ENCODE measurements at regions not wholly inside any gene's neighbourhood (a gene's known extent, or its start where the extent isn't known, plus 50 kb on each side); places are given as distances from the start of the nearest gene placed in this dataset.

GRCh38 chr6:81997090-81997926, 244.8 kb upstream of the TENT5A start:
- Histone ChIP-seq H2BK120ac (replicated peaks; ENCODE audit: low read depth, low read length) (no peak overlapping the region), H4K8ac (ENCODE audit: extremely low read depth, insufficient read depth, low read length) (no peak overlapping the region), H4K5ac (ENCODE audit: insufficient read length, low read depth, low read length) (no peak overlapping the region), H3K4me2 (ENCODE audit: insufficient read depth in 1 of 2, low read depth in 2 of 2, low read length in 2 of 2) (no peak overlapping the region), H3K9ac (replicated peaks in 1 of 4; ENCODE audit: extremely low read depth in 1 of 4, low read depth in 3 of 4, low read length in 3 of 4) (no peak overlapping the region), H3K27me3 (replicated peaks in 1 of 4; ENCODE audit: control insufficient read depth in 3 of 4, extremely low read depth in 1 of 4, insufficient read depth in 3 of 4, low read length in 3 of 4) (no peaks in the 10 kb centered on the region), H3K9me3 (ENCODE audit: insufficient read depth in 2 of 2, low read depth in 1 of 2, low read length in 1 of 2) (no peaks in the 10 kb centered on the region), H3K14ac (ENCODE audit: insufficient read length) (no peak overlapping the region), H2BK12ac (ENCODE audit: low read depth, low read length) (no peak overlapping the region), H2BK5ac (ENCODE audit: low read depth, low read length) (no peak overlapping the region), H3K23ac (ENCODE audit: insufficient read length) (no peak overlapping the region), H3K18ac (ENCODE audit: extremely low read depth, low read length) (no peak overlapping the region), H4K91ac (replicated peaks; ENCODE audit: insufficient read length, low read length) (no peak overlapping the region), H3K56ac (replicated peaks; ENCODE audit: insufficient read length, low read depth, low read length) (no peak overlapping the region), H2AFZ (ENCODE audit: low read length) (no peak overlapping the region), H2AK5ac (ENCODE audit: low read depth, low read length) (no peak overlapping the region), H4K20me1 (replicated peaks in 1 of 2; ENCODE audit: control insufficient read depth in 1 of 2, insufficient read depth in 2 of 2, low read length in 2 of 2) (no peaks in the 10 kb centered on the region), H3K4me1 (replicated peaks in 1 of 4; ENCODE audit: control insufficient read depth in 3 of 4, insufficient read depth in 4 of 4, low read length in 3 of 4) (peaks cover 0 to 3% (median 0%) of the 10 kb centered on the region in 4 experiments; a peak in 1 of 7 replicates), H3K4ac (replicated peaks; ENCODE audit: insufficient read length, low read depth, low read length) (no peak overlapping the region), H2BK20ac (ENCODE audit: low read length) (no peak overlapping the region), H3K27ac (ENCODE audit: low read depth, low read length) (no peak overlapping the region), H3K79me2 (ENCODE audit: control insufficient read depth in 1 of 2, insufficient read depth in 2 of 2, low read length in 2 of 2) (no peaks in the 10 kb centered on the region), H3K79me1 (ENCODE audit: low read depth, low read length) (no peaks in the 10 kb centered on the region), H3K36me3 (ENCODE audit: control insufficient read depth in 2 of 4, insufficient read depth in 4 of 4, low read length in 3 of 4) (no peaks in the 10 kb centered on the region), H3K23me2 (ENCODE audit: low read depth, low read length) (no peaks in the 10 kb centered on the region), H2BK15ac (ENCODE audit: low read length) (no peak overlapping the region), H3K4me3 (ENCODE audit: extremely low read depth in 1 of 4, insufficient read depth in 2 of 4, low read depth in 3 of 4, low read length in 4 of 4) (no peak overlapping the region)
- 92% methylated on average over 4 of the region's 4 CpGs; no CpG with 5 or more reads in 1 of the 2 experiments for WGBS, 2 experiments (ENCODE audit: extremely low coverage in 1 of 2, insufficient coverage in 1 of 2, insufficient read length in 1 of 2, insufficient replicate concordance in 2 of 2, low coverage in 1 of 2, low lambda C conversion rate in 2 of 2, missing lambda C conversion rate in 1 of 2)
- CTCF ChIA-PET (ENCODE audit: partially characterized antibody), result interaction anchor here (0.7 to 2.8 kb wide), 3 partner anchors 9 to 464 kb away, joined by 3 to 15 read pairs (median 3); no protein-coding TSS in a partner anchor
- POLR2A ChIA-PET (ENCODE audit: partially characterized antibody), result no interaction called here
- FAIRE-seq (no peak), DNase-seq (ENCODE audit: low read depth in 1 of 2, low spot score in 2 of 2) (no peak)
- TF ChIP-seq RNF2 (IDR thresholded peaks at IDR 0.05; ENCODE audit: borderline replicate concordance, low read depth, low read length, missing control alignments, poor library complexity, severe bottlenecking) (no peak), JUND (IDR thresholded peaks at IDR 0.05; ENCODE audit: low read length) (no peak), RXRA (IDR thresholded peaks at IDR 0.05; ENCODE audit: insufficient read depth, low read depth, low read length) (no peak), RAD21 (IDR thresholded peaks at IDR 0.05 in 1 of 2, conservative IDR thresholded peaks at IDR 0.05 in 1 of 2; ENCODE audit: low read depth in 2 of 2, low read length in 2 of 2) (no peak), CHD1 (IDR thresholded peaks at IDR 0.05; ENCODE audit: low read depth, low read length) (no peak), EGR1 (IDR thresholded peaks at IDR 0.05; ENCODE audit: borderline replicate concordance, low read depth, low read length) (no peak), SIX5 (IDR thresholded peaks at IDR 0.05; ENCODE audit: low read depth, low read length) (no peak), HDAC2 (IDR thresholded peaks at IDR 0.05; ENCODE audit: borderline replicate concordance in 1 of 2, low read depth in 2 of 2, low read length in 2 of 2) (no peak), EP300 (IDR thresholded peaks at IDR 0.05; ENCODE audit: borderline replicate concordance in 1 of 2, low read depth in 2 of 2, low read length in 2 of 2) (no peak), SIRT6 (IDR thresholded peaks at IDR 0.05; ENCODE audit: low read length) (no peak), CEBPB (IDR thresholded peaks at IDR 0.05; ENCODE audit: low read depth, low read length) (no peak), TAF7 (optimal IDR thresholded peaks at IDR 0.05; ENCODE audit: borderline replicate concordance, low read depth, low read length) (no peak)

Data from H1 (cell line).